Prostate gland (tissue), 2 donors: ENCODE measurements at regions not wholly inside any gene's neighbourhood (a gene's known extent, or its start where the extent isn't known, plus 50 kb on each side); places are given as distances from the start of the nearest gene placed in this dataset.
A peak's percentile ranks its signal among the peaks of the same experiment; 100 is the strongest.

Source experiments
- DNase-seq: peaks from one replicate; pipeline ENCODE4 v3.0.0-alpha.2; 2019; ENCODE audit warnings: low spot score
- H3K27ac ChIP-seq, 2 donors: fragments of 200-600 bp; sonication (generic); 2 replicates each; pipeline ENCODE4 v1.5.1; 2017 to 2019
- H3K27me3 ChIP-seq: fragments of 200-600 bp; sonication (generic); replicated peaks from 2 replicates; pipeline ENCODE4 v1.5.1; 2019; ENCODE audit not compliant: insufficient read depth
- H3K36me3 ChIP-seq, 2 donors: fragments of 200-600 bp; sonication (generic); 1 replicate in 1 of 2; 2 replicates in 1 of 2; pipeline versions ENCODE4 v1.5.1 to v1.8.1; 2017 to 2019
- H3K4me1 ChIP-seq: fragments of 200-600 bp; sonication (generic); replicated peaks from 2 replicates; pipeline ENCODE4 v1.5.1; 2019
- H3K4me3 ChIP-seq, 2 donors: fragments of 200-600 bp; sonication (generic); 2 replicates each; pipeline ENCODE4 v1.5.1; 2017 to 2019
- H3K9me3 ChIP-seq: fragments of 200-600 bp; sonication (generic); 2 replicates; pipeline ENCODE4 v1.5.1; 2017
- POLR2A ChIP-seq: fragments of 450-650 bp; IDR thresholded peaks from one replicate; pipeline ENCODE4 v1.6.1; 2016; ENCODE audit warnings: antibody characterized with exemption, mild to moderate bottlenecking
- POLR2AphosphoS5 ChIP-seq: sonication (generic); formaldehyde crosslinking; IDR thresholded peaks from one replicate; pipeline ENCODE4 v1.6.1; 2017; ENCODE audit warnings: antibody characterized with exemption
- WGBS: methylation state at CpG from one replicate; pipeline ENCODE4 v1.1.5; 2018; 5-methylcytosine and 5-hydroxymethylcytosine counted together
- intact Hi-C: fragments of 100-400 bp; cut with DNase I; formaldehyde crosslinking; loops from one replicate; pipeline ENCODE4 v1.14.2; 2022
- TF ChIP-seq, protein P1 (sequence below), 4 experiments: fragments of 200-600 bp in 2 of 4; fragments of 450-650 bp in 2 of 4; sonication (generic) in 2 of 4; IDR thresholded peaks; 1 replicate in 3 of 4; 2 replicates in 1 of 4; pipeline ENCODE4 v1.5.1; 2016 to 2019; ENCODE audit warnings: antibody characterized with exemption in 4 of 4, mild to moderate bottlenecking in 2 of 4, moderate library complexity in 2 of 4

DNA sequence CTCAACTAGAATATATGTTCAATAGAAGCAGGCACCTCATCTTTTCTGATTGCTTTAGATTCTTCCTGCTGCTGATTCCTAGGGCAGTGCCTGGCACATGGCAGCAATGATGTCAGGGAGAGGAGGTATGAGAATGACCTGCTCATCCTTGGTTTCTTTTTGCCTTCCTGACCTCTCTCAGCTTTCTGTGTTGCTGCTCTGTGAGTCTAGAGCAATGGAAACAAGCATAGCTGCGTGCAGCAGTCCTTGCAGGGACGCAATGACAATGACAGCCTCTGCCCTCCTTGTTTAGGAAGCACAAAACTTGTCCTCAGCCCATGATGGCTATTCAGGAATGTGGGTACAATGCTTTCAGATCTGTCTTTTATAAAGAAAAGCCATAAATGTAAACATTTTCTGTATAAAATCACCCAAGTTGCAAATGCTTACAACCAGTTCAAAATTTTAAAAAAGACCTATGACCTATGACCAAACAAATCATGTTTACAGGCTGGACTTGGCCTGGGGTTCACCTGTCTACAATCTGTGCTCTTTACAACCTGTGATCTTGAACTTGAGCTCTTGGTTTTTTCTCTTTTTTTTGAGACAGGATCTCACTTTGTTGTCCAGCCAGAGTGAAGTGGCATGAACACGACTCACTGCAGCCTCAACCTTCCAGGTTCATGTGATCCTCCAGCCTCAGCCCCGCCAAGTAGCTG lies 549.4 kb upstream of the ATP2B1 start:
- WGBS: 94% methylated on average over 4 of the region's 4 CpGs
- Histone ChIP-seq H3K36me3 (no peaks in the 10 kb centered on the region), H3K27ac (no peak overlapping the region), H3K4me3 (no peak overlapping the region), H3K9me3 (no peaks in the 10 kb centered on the region), H3K4me1 (no peaks in the 10 kb centered on the region), H3K27me3 (no peaks in the 10 kb centered on the region)
- intact Hi-C loops: no loop called here
- TF ChIP-seq POLR2A: no peak
- TF ChIP-seq, protein P1, sequence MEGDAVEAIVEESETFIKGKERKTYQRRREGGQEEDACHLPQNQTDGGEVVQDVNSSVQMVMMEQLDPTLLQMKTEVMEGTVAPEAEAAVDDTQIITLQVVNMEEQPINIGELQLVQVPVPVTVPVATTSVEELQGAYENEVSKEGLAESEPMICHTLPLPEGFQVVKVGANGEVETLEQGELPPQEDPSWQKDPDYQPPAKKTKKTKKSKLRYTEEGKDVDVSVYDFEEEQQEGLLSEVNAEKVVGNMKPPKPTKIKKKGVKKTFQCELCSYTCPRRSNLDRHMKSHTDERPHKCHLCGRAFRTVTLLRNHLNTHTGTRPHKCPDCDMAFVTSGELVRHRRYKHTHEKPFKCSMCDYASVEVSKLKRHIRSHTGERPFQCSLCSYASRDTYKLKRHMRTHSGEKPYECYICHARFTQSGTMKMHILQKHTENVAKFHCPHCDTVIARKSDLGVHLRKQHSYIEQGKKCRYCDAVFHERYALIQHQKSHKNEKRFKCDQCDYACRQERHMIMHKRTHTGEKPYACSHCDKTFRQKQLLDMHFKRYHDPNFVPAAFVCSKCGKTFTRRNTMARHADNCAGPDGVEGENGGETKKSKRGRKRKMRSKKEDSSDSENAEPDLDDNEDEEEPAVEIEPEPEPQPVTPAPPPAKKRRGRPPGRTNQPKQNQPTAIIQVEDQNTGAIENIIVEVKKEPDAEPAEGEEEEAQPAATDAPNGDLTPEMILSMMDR (IDR thresholded peaks at IDR 0.05): no peak
- no peak for TF ChIP-seq POLR2AphosphoS5
- DNase-seq: no peak

DNA sequence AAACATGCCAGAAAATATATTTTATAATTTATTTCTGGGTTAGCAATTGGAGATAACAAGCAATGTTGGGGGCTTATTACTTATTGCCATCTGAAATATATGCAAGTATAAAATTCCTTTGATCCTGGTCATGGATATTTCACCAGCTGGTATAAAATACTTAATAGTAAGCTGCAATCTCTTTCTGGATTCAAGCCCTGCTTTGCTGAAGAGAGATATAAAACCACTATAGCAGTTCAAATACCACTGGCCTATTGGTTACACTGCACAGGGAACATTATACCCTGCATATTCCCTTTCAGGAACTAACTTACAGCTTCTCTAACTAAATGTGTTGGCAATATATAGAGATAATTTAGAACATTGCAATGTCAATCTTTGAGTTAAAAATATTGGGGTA lies 546.2 kb upstream of the ATP2B1 start:
- H3K4me3 ChIP-seq: no peak overlapping the region
- H3K36me3 ChIP-seq: no peaks in the 10 kb centered on the region
- no peaks in the 10 kb centered on the region for H3K27me3 ChIP-seq
- no peak for DNase-seq
- no peak overlapping the region for H3K27ac ChIP-seq
- no peak for TF ChIP-seq POLR2A
- TF ChIP-seq POLR2AphosphoS5: no peak
- TF ChIP-seq, protein P1 (IDR thresholded peaks at IDR 0.05): no peak
- no peaks in the 10 kb centered on the region for H3K4me1 ChIP-seq
- intact Hi-C loops: no loop called here
- H3K9me3 ChIP-seq: no peaks in the 10 kb centered on the region

DNA sequence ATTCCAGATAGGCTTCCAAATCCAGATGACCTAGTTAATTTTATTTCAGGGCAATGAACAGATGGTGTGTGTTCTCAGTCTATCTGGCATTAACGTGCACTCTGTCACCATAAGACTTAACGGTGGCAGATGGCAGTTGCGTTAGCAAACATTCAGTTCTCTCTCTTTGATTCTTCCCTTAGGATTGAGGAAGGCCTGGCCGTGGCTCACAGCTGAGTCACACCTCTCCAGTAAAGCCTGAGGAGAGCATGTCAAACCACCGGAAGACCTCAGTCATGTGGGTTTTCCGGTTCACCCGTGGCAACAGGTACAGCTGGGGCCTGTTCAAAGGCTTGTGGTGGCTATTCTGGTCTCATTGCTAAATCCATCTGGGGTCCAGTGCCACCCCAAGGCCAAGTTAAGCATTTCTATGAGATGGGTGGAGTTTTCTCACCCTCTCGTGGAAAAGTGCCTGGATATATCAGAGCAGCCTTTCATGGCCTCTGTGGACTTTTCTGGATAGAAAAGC lies 545.1 kb upstream of the ATP2B1 start:
- TF ChIP-seq, protein P1 (IDR thresholded peaks at IDR 0.05): no peak
- no peak for TF ChIP-seq POLR2A
- no peak for TF ChIP-seq POLR2AphosphoS5
- Histone ChIP-seq H3K9me3 (no peaks in the 10 kb centered on the region), H3K36me3 (no peaks in the 10 kb centered on the region), H3K4me1 (no peaks in the 10 kb centered on the region), H3K27me3 (no peaks in the 10 kb centered on the region), H3K4me3 (no peak overlapping the region), H3K27ac (no peak overlapping the region)
- WGBS: 44% methylated on average over 8 of the region's 8 CpGs
- no peak for DNase-seq
- intact Hi-C loops: no loop called here

GRCh38 chr12:90253136-90253535 lies 544.5 kb upstream of the ATP2B1 start:
- no peak overlapping the region for H3K4me3 ChIP-seq
- 90% methylated on average over 4 of the region's 4 CpGs for WGBS
- no peaks in the 10 kb centered on the region for H3K36me3 ChIP-seq
- H3K27ac ChIP-seq: no peak overlapping the region
- H3K4me1 ChIP-seq: no peaks in the 10 kb centered on the region
- H3K9me3 ChIP-seq: no peaks in the 10 kb centered on the region
- H3K27me3 ChIP-seq: no peaks in the 10 kb centered on the region
- TF ChIP-seq POLR2A: no peak
- TF ChIP-seq POLR2AphosphoS5: no peak
- TF ChIP-seq, protein P1 (IDR thresholded peaks at IDR 0.05): no peak
- intact Hi-C loops: no loop called here
- no peak for DNase-seq

GRCh38 chr12:90250766-90251165 lies 542.1 kb upstream of the ATP2B1 start:
- no peak overlapping the region for H3K27ac ChIP-seq
- H3K4me3 ChIP-seq: no peak overlapping the region
- DNase-seq: no peak
- WGBS: 29% methylated on average over 3 of the region's 3 CpGs
- H3K9me3 ChIP-seq: no peaks in the 10 kb centered on the region
- no peaks in the 10 kb centered on the region for H3K36me3 ChIP-seq
- H3K4me1 ChIP-seq: no peaks in the 10 kb centered on the region
- TF ChIP-seq, protein P1 (IDR thresholded peaks at IDR 0.05): no peak
- no peak for TF ChIP-seq POLR2A
- peak; percentile 12 for TF ChIP-seq POLR2AphosphoS5
- intact Hi-C loops: no loop called here
- H3K27me3 ChIP-seq: no peaks in the 10 kb centered on the region
